Loucy (cell line): ENCODE measurements at regions not wholly inside any gene's neighbourhood (a gene's known extent, or its start where the extent isn't known, plus 50 kb on each side); places are given as distances from the start of the nearest gene placed in this dataset.

Experiments used
- H2AFZ ChIP-seq: fragments of 200-600 bp; sonication (generic); 2 replicates; pipeline ENCODE4 v1.6.0; 2016; ENCODE audit warnings: antibody characterized with exemption, mild to moderate bottlenecking, low read length, moderate library complexity
- H3F3A ChIP-seq: fragments of 200-600 bp; 2 replicates; pipeline ENCODE4 v1.6.0; 2016; ENCODE audit warnings: antibody characterized with exemption, low read depth, mild to moderate bottlenecking
- H3K27me3 ChIP-seq: fragments of 200-600 bp; sonication (generic); 2 replicates; pipeline ENCODE4 v1.6.1; 2014; ENCODE audit warnings: low read length, mild to moderate bottlenecking; ENCODE audit not compliant: insufficient read depth, poor library complexity, severe bottlenecking
- H3K36me3 ChIP-seq: fragments of 200-600 bp; sonication (generic); 2 replicates; pipeline ENCODE4 v1.6.1; 2016; ENCODE audit warnings: low read length; ENCODE audit not compliant: insufficient read depth
- H3K4me1 ChIP-seq: fragments of 200-600 bp; sonication (generic); 2 replicates; pipeline ENCODE4 v1.5.1; 2014; ENCODE audit warnings: low read length, mild to moderate bottlenecking; ENCODE audit not compliant: insufficient read depth, poor library complexity, severe bottlenecking
- H3K4me2 ChIP-seq: fragments of 200-600 bp; sonication (generic); 2 replicates; pipeline ENCODE4 v1.6.0; 2014; ENCODE audit warnings: antibody characterized with exemption, low read length, low read depth, mild to moderate bottlenecking; ENCODE audit not compliant: poor library complexity, severe bottlenecking
- H3K4me3 ChIP-seq: fragments of 200-600 bp; sonication (generic); 2 replicates; pipeline ENCODE4 v1.5.1; 2014; ENCODE audit warnings: low read length, mild to moderate bottlenecking, mixed read lengths; ENCODE audit not compliant: poor library complexity, severe bottlenecking
- H3K79me2 ChIP-seq: fragments of 200-600 bp; sonication (generic); 2 replicates; pipeline ENCODE4 v1.6.1; 2014; ENCODE audit warnings: low read length; ENCODE audit not compliant: insufficient read depth
- H3K9ac ChIP-seq: fragments of 200-600 bp; sonication (generic); 2 replicates; pipeline ENCODE4 v1.6.0; 2014; ENCODE audit warnings: mild to moderate bottlenecking, low read depth, low read length, moderate library complexity; ENCODE audit not compliant: poor library complexity, severe bottlenecking
- H3K9me2 ChIP-seq: fragments of 200-600 bp; sonication (generic); replicated peaks from 2 replicates; pipeline ENCODE4 v1.6.1; 2016; ENCODE audit warnings: low read depth, low read length, mixed read lengths
- H3K9me3 ChIP-seq: fragments of 200-600 bp; sonication (generic); 2 replicates; pipeline ENCODE4 v1.6.1; 2014; ENCODE audit warnings: mild to moderate bottlenecking, antibody characterized with exemption, low read length, low read depth; ENCODE audit not compliant: insufficient read depth
- H4K20me1 ChIP-seq: fragments of 200-600 bp; sonication (generic); 2 replicates; pipeline ENCODE4 v1.6.0; 2014; ENCODE audit warnings: antibody characterized with exemption, low read length, mild to moderate bottlenecking; ENCODE audit not compliant: insufficient read depth, poor library complexity, severe bottlenecking
- EZH2phosphoT487 ChIP-seq: fragments of 200-600 bp; IDR thresholded peaks from 2 replicates; pipeline ENCODE4 v1.6.1; 2018; ENCODE audit warnings: antibody characterized with exemption, mild to moderate bottlenecking, moderate library complexity, borderline replicate concordance
- TF ChIP-seq, protein P1 (sequence below): fragments of 200-600 bp; sonication (generic); conservative IDR thresholded peaks from 2 replicates; pipeline ENCODE4 v1.5.1; 2014; ENCODE audit warnings: mild to moderate bottlenecking, antibody characterized with exemption, low read length

DNA sequence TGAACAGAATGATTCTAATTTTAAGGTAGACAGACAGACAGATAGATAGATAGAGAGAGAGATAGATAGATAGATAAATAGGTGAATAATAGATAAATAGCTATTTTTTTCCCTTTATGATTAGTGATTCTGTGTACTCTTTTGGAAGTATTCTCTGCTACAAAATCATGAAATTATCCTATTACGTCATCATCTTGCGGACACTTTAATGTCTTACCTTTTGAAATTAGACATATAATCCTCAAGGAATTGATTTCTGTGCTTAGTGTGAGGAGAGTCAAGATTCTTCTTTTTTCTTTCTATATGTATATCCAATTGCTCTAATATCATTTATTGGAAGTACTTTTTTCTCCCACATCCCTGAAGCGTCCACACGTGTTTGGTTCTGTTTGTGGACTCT, 215.2 kb downstream of the SCG2 start:
- Histone ChIP-seq H3F3A (no peaks in the 10 kb centered on the region), H3K27me3 (no peaks in the 10 kb centered on the region), H3K9ac (no peak overlapping the region), H3K9me2 (no peaks in the 10 kb centered on the region), H3K36me3 (no peaks in the 10 kb centered on the region), H3K4me2 (no peak overlapping the region), H4K20me1 (no peaks in the 10 kb centered on the region), H3K79me2 (no peaks in the 10 kb centered on the region), H2AFZ (no peak overlapping the region), H3K4me1 (no peaks in the 10 kb centered on the region), H3K9me3 (no peaks in the 10 kb centered on the region), H3K4me3 (no peak overlapping the region)
- TF ChIP-seq EZH2phosphoT487, result no peak
- TF ChIP-seq, protein P1, sequence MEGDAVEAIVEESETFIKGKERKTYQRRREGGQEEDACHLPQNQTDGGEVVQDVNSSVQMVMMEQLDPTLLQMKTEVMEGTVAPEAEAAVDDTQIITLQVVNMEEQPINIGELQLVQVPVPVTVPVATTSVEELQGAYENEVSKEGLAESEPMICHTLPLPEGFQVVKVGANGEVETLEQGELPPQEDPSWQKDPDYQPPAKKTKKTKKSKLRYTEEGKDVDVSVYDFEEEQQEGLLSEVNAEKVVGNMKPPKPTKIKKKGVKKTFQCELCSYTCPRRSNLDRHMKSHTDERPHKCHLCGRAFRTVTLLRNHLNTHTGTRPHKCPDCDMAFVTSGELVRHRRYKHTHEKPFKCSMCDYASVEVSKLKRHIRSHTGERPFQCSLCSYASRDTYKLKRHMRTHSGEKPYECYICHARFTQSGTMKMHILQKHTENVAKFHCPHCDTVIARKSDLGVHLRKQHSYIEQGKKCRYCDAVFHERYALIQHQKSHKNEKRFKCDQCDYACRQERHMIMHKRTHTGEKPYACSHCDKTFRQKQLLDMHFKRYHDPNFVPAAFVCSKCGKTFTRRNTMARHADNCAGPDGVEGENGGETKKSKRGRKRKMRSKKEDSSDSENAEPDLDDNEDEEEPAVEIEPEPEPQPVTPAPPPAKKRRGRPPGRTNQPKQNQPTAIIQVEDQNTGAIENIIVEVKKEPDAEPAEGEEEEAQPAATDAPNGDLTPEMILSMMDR, result no peak

DNA sequence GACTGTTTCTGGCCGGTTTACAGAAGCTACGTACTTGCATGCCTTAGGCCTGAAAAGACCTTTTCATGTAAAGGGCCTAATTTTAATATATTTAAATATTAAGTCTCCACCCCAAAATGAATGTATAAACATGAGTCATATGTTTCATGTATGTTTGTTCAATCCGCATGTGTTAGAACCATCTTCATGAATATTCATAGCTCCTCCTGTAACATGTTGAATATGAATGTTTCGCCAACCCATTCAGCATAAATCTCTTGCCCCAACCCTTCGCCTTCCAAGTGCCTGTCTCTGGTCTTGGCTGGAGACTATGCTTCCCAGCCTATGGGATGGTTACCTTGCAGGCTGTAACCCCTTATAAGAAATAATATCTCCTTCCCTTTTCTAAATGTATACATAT, 212.5 kb downstream of the SCG2 start:
- Histone ChIP-seq H3K9me2 (no peaks in the 10 kb centered on the region), H3K4me2 (no peak overlapping the region), H3K4me1 (no peaks in the 10 kb centered on the region), H3F3A (no peaks in the 10 kb centered on the region), H3K79me2 (no peaks in the 10 kb centered on the region), H3K27me3 (no peaks in the 10 kb centered on the region), H2AFZ (no peak overlapping the region), H3K9me3 (no peaks in the 10 kb centered on the region; the same call in 1 of the 2 replicates), H4K20me1 (no peaks in the 10 kb centered on the region), H3K36me3 (no peaks in the 10 kb centered on the region), H3K9ac (no peak overlapping the region), H3K4me3 (no peak overlapping the region)
- TF ChIP-seq, protein P1, result no peak
- no peak for TF ChIP-seq EZH2phosphoT487

DNA sequence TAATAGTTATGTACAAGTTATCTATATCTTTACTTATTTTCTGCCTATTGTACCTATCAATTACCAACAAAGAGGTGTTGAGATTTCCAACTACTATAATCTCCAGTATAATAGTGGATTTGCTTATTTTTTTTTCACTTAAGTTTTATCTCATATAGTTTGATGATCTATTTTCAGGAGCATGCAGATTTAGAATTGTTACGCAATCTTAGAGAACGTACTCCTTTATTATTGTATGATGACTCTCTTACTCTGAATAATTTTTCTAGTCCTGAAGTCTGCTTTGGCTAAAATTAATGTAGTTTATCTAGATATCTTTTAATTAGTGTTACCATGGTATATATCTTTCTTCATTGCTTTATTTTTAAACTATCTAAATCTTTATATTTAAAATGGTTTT, 205.2 kb downstream of the SCG2 start:
- Histone ChIP-seq H3K4me1 (peaks cover 3% of the 10 kb centered on the region), H3K4me2 (no peak overlapping the region), H3K4me3 (no peak overlapping the region), H3K9ac (no peak overlapping the region), H3K79me2 (no peaks in the 10 kb centered on the region), H3K9me3 (peaks cover 8% of the 10 kb centered on the region; the same call in 1 of the 2 replicates), H3K36me3 (no peaks in the 10 kb centered on the region), H3K27me3 (no peaks in the 10 kb centered on the region), H2AFZ (no peak overlapping the region), H3F3A (no peaks in the 10 kb centered on the region), H3K9me2 (no peaks in the 10 kb centered on the region), H4K20me1 (no peaks in the 10 kb centered on the region)
- TF ChIP-seq, protein P1, result no peak
- no peak for TF ChIP-seq EZH2phosphoT487
